NCI-H128 (cell line): ENCODE measurements at regions not wholly inside any gene's neighbourhood (a gene's known extent, or its start where the extent isn't known, plus 50 kb on each side); places are given as distances from the start of the nearest gene placed in this dataset.

Experiments used
- DNase-seq: peaks from one replicate; lab custom pipeline; 2025; ENCODE audit not compliant: unreplicated experiment; lab: John Stamatoyannopoulos, UW

- no peak for DNase-seq
Measured at GRCh38 chr14:32019276-32019675, 57.8 kb upstream of the ARHGAP5 start.

GRCh38 chr14:32020882-32021281 is 56.2 kb upstream of the ARHGAP5 start:
- DNase-seq, result no peak

GRCh38 chr14:32021341-32021740 is 55.8 kb upstream of the ARHGAP5 start:
- DNase-seq, result no peak

GRCh38 chr14:32022525-32022924 is 54.6 kb upstream of the ARHGAP5 start:
- no peak for DNase-seq

GRCh38 chr14:32022938-32023466 is 54.1 kb upstream of the ARHGAP5 start:
- DNase-seq, result no peak

GRCh38 chr14:32023540-32023939 is 53.6 kb upstream of the ARHGAP5 start:
- DNase-seq, result no peak

- no peak for DNase-seq
Measured at GRCh38 chr14:32027255-32027939, 49.7 kb upstream of the ARHGAP5 start.
